ENCODE measurements at regions not wholly inside any gene's neighbourhood (a gene's known extent, or its start where the extent isn't known, plus 50 kb on each side); places are given as distances from the start of the nearest gene placed in this dataset.
"Not testable (repeated sequence)": the region's sequence is repeated elsewhere in the genome, so short reads cannot be mapped to it uniquely, and the experiment has no call there.

DNA sequence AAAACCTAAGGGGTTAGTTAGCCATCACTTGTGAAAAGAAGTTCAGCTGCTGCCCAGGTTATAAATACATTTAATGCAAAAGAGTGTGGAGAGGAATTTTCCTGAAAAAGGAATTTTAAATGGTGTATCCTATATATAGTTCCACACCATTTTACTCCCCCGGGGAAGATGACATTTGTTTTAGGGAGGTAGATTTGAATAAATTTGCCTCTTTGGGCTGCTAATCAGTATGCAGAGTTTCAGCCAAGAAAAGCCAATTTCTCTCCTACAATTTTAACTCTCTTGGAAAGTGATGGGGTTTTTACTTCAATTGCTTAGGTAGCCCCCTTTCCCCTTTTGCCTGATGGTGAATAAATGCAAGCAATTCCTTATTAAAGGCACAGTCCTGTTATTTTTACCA, 161.2 kb downstream of the OTOL1 start:
- H3K9me3 ChIP-seq (ENCODE audit: control insufficient read depth, low read depth, low read length) = no peaks in the 10 kb centered on the region
- no peaks in the 10 kb centered on the region for H3K4me1 ChIP-seq (ENCODE audit: control insufficient read depth, low read depth, low read length)
- no peaks in the 10 kb centered on the region for H3K27me3 ChIP-seq (ENCODE audit: control insufficient read depth, insufficient read depth, low read length)
- no peak overlapping the region for H3K4me3 ChIP-seq (ENCODE audit: low read length)
- H3K9ac ChIP-seq (ENCODE audit: low read length) = no peak overlapping the region
- H3K36me3 ChIP-seq (ENCODE audit: control insufficient read depth, low read depth, low read length) = no peaks in the 10 kb centered on the region
- no peak overlapping the region for H3K27ac ChIP-seq (ENCODE audit: low read length)

DNA sequence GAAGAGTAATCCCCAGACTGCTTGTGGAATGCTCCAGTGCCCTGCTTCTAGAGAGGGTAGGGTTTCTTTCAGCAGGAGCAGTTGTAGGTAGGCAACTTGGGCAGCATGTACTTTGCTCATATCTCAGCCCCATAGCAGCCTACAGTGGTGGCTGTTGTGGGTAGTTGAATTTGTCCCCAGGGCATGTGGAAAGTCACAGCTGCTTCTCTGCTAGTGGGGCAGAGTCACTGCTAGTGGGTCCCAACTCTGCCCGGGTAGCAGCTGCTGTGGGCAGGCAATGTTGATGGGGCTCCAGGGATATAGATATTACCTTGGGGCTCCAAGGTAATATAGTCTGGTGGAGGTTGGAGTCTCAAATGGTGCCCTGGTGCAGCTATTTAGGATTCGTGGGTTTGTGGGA, 174.5 kb downstream of the OTOL1 start:
- Histone ChIP-seq H3K9ac (ENCODE audit: low read length) (no peak overlapping the region), H3K4me1 (ENCODE audit: control insufficient read depth, low read depth, low read length) (peaks cover 29% of the 10 kb centered on the region), H3K36me3 (ENCODE audit: control insufficient read depth, low read depth, low read length) (no peaks in the 10 kb centered on the region), H3K27me3 (ENCODE audit: control insufficient read depth, insufficient read depth, low read length) (no peaks in the 10 kb centered on the region), H3K9me3 (ENCODE audit: control insufficient read depth, low read depth, low read length) (no peaks in the 10 kb centered on the region), H3K4me3 (ENCODE audit: low read length) (no peak overlapping the region), H3K27ac (ENCODE audit: low read length) (no peak overlapping the region)

DNA sequence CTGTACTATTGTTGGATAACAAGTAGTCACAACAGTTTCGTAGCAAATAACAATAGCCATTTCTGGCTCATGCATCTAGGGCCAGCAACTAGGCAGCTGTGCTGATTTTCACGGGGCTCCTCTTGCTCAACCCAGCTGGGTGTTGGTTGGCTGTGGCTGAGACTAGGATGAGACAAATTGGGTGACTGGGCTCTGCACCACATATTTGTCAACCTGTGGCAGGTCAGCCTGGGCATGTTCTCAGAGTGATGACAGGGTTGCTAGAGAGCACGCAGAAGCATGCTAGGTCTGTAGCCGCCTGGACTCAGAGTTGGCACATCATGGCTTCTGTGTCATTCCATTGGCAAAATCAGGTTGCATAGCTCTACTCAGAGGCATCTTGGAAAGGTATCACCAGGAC, 175.9 kb downstream of the OTOL1 start:
- Histone ChIP-seq H3K4me1 (ENCODE audit: control insufficient read depth, low read depth, low read length) (peaks cover 29% of the 10 kb centered on the region), H3K9ac (ENCODE audit: low read length) (no peak overlapping the region), H3K27me3 (ENCODE audit: control insufficient read depth, insufficient read depth, low read length) (no peaks in the 10 kb centered on the region), H3K36me3 (ENCODE audit: control insufficient read depth, low read depth, low read length) (no peaks in the 10 kb centered on the region), H3K27ac (ENCODE audit: low read length) (no peak overlapping the region), H3K4me3 (ENCODE audit: low read length) (no peak overlapping the region), H3K9me3 (ENCODE audit: control insufficient read depth, low read depth, low read length) (no peaks in the 10 kb centered on the region)

DNA sequence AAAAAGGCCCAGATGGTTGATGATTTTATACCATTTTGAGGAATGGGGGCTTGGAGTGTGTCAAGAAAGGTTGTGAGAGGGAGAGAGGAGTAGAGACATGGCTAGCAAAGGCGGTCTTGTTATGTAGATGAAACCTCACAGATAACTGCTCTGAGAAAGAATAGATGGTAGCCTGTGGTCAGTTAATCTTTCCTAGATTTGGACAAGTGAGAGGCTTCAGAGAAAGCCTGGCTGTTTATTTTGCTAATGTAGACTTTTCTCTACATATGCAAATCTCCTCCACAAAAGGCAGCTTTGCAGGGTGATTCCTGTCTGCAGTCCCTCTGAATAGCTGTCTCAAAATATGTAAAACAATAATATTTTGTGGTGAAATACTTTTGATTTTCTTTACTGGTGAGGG, 177.3 kb downstream of the OTOL1 start:
- Histone ChIP-seq H3K9ac (ENCODE audit: low read length) (no peak overlapping the region), H3K27me3 (ENCODE audit: control insufficient read depth, insufficient read depth, low read length) (no peaks in the 10 kb centered on the region), H3K36me3 (ENCODE audit: control insufficient read depth, low read depth, low read length) (no peaks in the 10 kb centered on the region), H3K4me3 (ENCODE audit: low read length) (no peak overlapping the region), H3K27ac (ENCODE audit: low read length) (no peak overlapping the region), H3K4me1 (ENCODE audit: control insufficient read depth, low read depth, low read length) (peaks cover 29% of the 10 kb centered on the region), H3K9me3 (ENCODE audit: control insufficient read depth, low read depth, low read length) (no peaks in the 10 kb centered on the region)

DNA sequence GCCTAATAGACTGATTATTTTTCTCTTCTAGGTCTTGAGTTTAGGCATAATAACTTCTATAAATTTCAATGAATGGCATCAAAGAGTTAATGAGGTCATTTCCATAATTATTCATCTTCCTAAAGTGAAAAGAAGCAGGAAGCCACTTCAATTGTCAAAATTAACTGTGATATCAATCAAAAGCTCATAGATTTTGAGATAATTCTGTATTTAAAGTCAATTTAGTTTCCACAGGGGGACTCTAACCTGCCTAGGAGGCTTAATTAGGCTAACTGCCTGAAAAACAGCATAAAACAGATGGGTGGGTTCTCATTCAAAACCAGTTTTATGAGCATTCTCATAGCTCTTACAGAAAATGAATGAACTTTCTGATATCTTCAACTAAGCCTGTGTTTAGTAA, 177.8 kb downstream of the OTOL1 start:
- Histone ChIP-seq H3K9me3 (ENCODE audit: control insufficient read depth, low read depth, low read length) (no peaks in the 10 kb centered on the region), H3K36me3 (ENCODE audit: control insufficient read depth, low read depth, low read length) (no peaks in the 10 kb centered on the region), H3K27ac (ENCODE audit: low read length) (no peak overlapping the region), H3K4me1 (ENCODE audit: control insufficient read depth, low read depth, low read length) (peaks cover 29% of the 10 kb centered on the region), H3K9ac (ENCODE audit: low read length) (no peak overlapping the region), H3K27me3 (ENCODE audit: control insufficient read depth, insufficient read depth, low read length) (no peaks in the 10 kb centered on the region), H3K4me3 (ENCODE audit: low read length) (no peak overlapping the region)

DNA sequence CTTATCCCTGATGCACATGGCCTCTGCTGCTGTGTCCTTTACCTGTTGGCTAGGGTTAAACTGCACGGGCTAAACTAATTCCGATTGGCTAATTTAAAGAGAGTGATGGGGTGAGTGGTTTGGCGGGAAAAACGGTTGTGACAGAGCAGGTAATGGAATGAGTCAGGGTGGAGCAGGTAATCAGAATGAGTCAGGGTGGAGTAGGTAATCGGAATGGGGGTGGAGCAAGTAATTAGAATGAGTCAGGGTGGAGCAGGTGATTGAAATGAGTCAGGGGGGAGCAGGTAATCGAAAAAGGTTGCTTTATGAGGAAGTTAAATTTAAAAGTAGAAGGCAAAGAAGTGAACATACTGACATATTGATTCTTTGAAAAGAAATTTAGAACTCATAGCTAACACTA, 185.2 kb downstream of the OTOL1 start:
- H3K4me1 ChIP-seq (ENCODE audit: control insufficient read depth, low read depth, low read length); H3K4me3 ChIP-seq (ENCODE audit: low read length); H3K9ac ChIP-seq (ENCODE audit: low read length); H3K9me3 ChIP-seq (ENCODE audit: control insufficient read depth, low read depth, low read length); H3K27me3 ChIP-seq (ENCODE audit: control insufficient read depth, insufficient read depth, low read length); H3K27ac ChIP-seq (ENCODE audit: low read length); H3K36me3 ChIP-seq (ENCODE audit: control insufficient read depth, low read depth, low read length): not testable (repeated sequence)

DNA sequence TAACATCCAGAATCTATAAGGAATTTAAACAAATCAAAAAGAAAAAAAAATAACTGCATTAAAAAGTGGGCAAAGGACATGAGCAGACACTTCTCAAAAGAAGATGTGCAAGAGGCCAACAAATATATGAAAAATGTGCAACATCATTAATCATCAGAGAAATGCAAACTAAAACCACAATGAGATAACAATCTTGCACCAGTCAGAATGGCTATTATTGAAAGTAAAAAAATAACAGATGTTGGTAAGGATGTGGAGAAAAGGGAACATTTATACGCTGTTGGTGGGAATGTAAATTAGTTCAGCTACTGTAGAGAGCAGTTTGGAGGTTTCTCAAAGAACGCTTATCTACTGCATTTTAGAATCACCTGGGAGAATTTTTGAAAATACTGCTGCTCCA, 186.1 kb downstream of the OTOL1 start:
- no peak overlapping the region for H3K4me3 ChIP-seq (ENCODE audit: low read length)
- no peaks in the 10 kb centered on the region for H3K9me3 ChIP-seq (ENCODE audit: control insufficient read depth, low read depth, low read length)
- H3K27ac ChIP-seq (ENCODE audit: low read length) = no peak overlapping the region
- H3K4me1 ChIP-seq (ENCODE audit: control insufficient read depth, low read depth, low read length) = no peaks in the 10 kb centered on the region
- no peak overlapping the region for H3K9ac ChIP-seq (ENCODE audit: low read length)
- no peaks in the 10 kb centered on the region for H3K27me3 ChIP-seq (ENCODE audit: control insufficient read depth, insufficient read depth, low read length)
- no peaks in the 10 kb centered on the region for H3K36me3 ChIP-seq (ENCODE audit: control insufficient read depth, low read depth, low read length)

DNA sequence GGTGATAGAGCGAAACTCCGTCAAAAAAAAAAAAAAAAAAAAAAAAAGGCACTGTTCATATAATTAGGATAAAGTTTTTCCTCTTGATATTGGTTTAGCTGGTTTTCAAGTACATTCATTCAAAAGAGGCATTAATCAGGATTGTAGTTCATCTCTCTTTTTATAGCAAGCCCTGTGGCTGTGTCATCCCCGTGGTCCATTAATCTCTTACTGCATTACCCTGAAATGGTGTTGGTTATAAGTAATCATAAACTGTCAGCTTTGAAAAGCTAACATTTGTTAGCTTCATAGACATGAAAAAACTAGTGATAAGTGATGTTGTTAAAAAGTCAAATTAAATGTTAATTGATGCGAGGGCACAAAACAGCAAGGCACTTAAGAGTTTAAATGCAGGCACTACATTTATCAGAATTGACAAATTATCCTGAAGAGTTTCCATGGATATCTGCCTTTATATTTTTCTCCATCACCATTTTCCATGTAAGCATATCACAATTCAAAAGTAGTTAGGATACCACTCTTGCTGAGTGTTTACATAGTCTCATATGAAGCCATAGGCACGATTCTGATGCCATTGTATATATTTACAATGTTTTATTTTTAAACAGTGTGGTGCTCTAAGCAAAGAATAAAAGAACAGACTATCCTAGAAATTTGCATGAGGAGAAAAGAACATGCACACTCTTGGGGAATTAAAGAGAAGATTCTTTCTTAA, 193.1 kb downstream of the OTOL1 start:
- H3K36me3 ChIP-seq (ENCODE audit: control insufficient read depth, low read depth, low read length) = no peaks in the 10 kb centered on the region
- peaks cover 8% of the 10 kb centered on the region for H3K4me1 ChIP-seq (ENCODE audit: control insufficient read depth, low read depth, low read length)
- H3K27me3 ChIP-seq (ENCODE audit: control insufficient read depth, insufficient read depth, low read length) = no peaks in the 10 kb centered on the region
- no peaks in the 10 kb centered on the region for H3K9me3 ChIP-seq (ENCODE audit: control insufficient read depth, low read depth, low read length)
- no peak overlapping the region for H3K4me3 ChIP-seq (ENCODE audit: low read length)
- H3K27ac ChIP-seq (ENCODE audit: low read length) = no peak overlapping the region
- H3K9ac ChIP-seq (ENCODE audit: low read length) = no peak overlapping the region

DNA sequence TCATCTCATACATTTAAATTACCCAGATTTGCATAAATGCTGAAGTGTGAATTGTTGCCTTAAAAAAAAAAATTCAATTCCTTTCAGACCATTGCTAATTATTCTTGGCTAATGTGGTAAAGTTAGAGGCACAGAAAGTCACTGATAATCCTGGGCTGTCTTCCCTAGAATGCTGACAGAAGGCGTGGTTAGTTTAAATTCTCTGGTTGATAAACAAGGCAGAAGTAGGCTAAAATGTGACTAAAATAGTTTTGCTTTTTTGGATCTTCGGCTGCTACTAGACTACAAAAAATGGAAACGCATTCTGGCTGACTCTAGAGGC, 193.7 kb downstream of the OTOL1 start:
- H3K4me3 ChIP-seq (ENCODE audit: low read length) = no peak overlapping the region
- no peak overlapping the region for H3K27ac ChIP-seq (ENCODE audit: low read length)
- no peaks in the 10 kb centered on the region for H3K36me3 ChIP-seq (ENCODE audit: control insufficient read depth, low read depth, low read length)
- no peaks in the 10 kb centered on the region for H3K9me3 ChIP-seq (ENCODE audit: control insufficient read depth, low read depth, low read length)
- peaks cover 8% of the 10 kb centered on the region for H3K4me1 ChIP-seq (ENCODE audit: control insufficient read depth, low read depth, low read length)
- H3K9ac ChIP-seq (ENCODE audit: low read length) = no peak overlapping the region
- no peaks in the 10 kb centered on the region for H3K27me3 ChIP-seq (ENCODE audit: control insufficient read depth, insufficient read depth, low read length)

DNA sequence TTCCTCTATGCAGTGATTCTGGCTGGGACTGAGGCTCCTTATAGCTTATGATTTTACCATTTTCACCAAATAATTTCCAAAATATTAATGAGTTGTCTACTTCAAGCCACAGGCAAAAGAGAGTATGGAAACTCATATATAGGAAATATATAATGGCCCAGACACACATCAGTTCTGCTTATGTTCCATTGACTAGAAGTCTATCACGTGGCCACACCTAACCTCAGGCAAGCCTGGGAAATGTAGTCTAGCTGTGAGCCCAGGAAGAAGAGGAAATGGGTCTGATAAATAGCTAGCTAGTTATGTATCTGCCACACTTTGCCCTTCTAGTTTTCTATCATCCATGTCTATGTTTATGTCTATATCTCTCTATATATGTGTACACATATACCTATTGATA, 195.1 kb downstream of the OTOL1 start:
- Histone ChIP-seq H3K4me3 (ENCODE audit: low read length) (no peak overlapping the region), H3K27ac (ENCODE audit: low read length) (no peak overlapping the region), H3K4me1 (ENCODE audit: control insufficient read depth, low read depth, low read length) (peaks cover 8% of the 10 kb centered on the region), H3K9ac (ENCODE audit: low read length) (no peak overlapping the region), H3K36me3 (ENCODE audit: control insufficient read depth, low read depth, low read length) (no peaks in the 10 kb centered on the region), H3K27me3 (ENCODE audit: control insufficient read depth, insufficient read depth, low read length) (no peaks in the 10 kb centered on the region), H3K9me3 (ENCODE audit: control insufficient read depth, low read depth, low read length) (no peaks in the 10 kb centered on the region)

DNA sequence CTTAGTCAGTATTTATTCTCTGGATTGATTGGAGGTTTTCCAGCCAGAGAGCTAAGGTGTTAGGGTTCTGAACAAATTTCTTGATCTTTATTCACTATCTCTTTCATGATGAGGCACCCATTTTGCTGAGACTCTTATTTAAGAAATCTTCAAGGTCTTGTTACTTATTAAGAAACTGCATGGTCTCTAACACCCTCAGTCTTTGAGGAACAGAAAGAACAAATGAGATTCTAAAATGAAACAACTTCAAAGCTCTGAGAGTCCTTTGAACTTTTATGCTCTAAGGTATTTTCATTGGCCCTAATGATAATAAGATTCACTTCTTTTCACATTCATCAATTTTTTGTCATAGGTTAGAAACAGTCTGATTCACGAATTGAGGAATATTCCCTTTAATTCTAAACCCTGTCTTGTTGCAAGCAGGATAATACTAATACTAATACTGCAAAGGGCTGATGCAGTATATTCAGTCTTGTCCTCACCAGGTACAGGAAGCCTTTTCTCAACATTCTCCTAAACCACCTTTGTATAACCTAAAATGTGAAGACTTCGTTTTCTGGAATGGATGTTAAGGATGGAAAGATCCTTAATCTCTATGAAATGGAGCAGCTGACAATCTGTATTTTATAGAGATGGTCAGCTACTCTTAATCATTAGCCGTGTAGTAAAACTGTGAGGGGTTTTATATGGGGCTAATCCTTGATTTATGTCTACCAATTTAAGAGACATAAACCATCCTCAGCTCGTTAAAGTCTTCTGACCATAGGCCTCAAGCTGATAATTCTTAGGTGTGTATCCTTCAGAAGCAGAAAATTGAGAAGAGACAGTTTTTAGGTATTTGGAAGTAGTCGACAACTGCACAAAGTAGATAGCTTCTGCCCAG, 198.3 kb downstream of the OTOL1 start:
- Histone ChIP-seq H3K27ac (ENCODE audit: low read length) (no peak overlapping the region), H3K9me3 (ENCODE audit: control insufficient read depth, low read depth, low read length) (no peaks in the 10 kb centered on the region), H3K27me3 (ENCODE audit: control insufficient read depth, insufficient read depth, low read length) (no peaks in the 10 kb centered on the region), H3K4me1 (ENCODE audit: control insufficient read depth, low read depth, low read length) (peaks cover 5% of the 10 kb centered on the region), H3K9ac (ENCODE audit: low read length) (no peak overlapping the region), H3K36me3 (ENCODE audit: control insufficient read depth, low read depth, low read length) (no peaks in the 10 kb centered on the region), H3K4me3 (ENCODE audit: low read length) (no peak overlapping the region)

DNA sequence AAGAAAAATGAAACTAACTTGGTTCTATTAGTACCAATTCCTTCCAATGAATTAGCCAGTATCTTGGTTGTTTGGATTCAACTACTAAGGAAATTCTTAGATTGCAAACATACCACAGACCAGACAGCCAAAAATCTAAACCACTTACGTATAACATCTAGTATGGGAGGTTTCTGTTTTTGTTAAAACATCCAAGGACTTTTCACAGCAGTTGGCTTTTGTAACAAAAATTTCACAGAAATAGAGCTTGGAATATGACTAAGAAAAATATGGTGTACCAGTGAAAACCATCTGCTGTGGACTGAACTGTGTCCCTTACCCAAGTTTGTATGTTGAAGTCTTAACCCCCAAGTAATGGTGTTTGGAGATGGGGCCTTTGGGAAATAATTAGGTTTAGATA, 199.2 kb downstream of the OTOL1 start:
- Histone ChIP-seq H3K36me3 (ENCODE audit: control insufficient read depth, low read depth, low read length) (no peaks in the 10 kb centered on the region), H3K4me3 (ENCODE audit: low read length) (no peak overlapping the region), H3K9ac (ENCODE audit: low read length) (no peak overlapping the region), H3K4me1 (ENCODE audit: control insufficient read depth, low read depth, low read length) (no peaks in the 10 kb centered on the region), H3K27me3 (ENCODE audit: control insufficient read depth, insufficient read depth, low read length) (no peaks in the 10 kb centered on the region), H3K27ac (ENCODE audit: low read length) (no peak overlapping the region), H3K9me3 (ENCODE audit: control insufficient read depth, low read depth, low read length) (no peaks in the 10 kb centered on the region)

Data from iPS-18a (cell line).